ENCODE measurements at regions not wholly inside any gene's neighbourhood (a gene's known extent, or its start where the extent isn't known, plus 50 kb on each side); places are given as distances from the start of the nearest gene placed in this dataset.

DNA sequence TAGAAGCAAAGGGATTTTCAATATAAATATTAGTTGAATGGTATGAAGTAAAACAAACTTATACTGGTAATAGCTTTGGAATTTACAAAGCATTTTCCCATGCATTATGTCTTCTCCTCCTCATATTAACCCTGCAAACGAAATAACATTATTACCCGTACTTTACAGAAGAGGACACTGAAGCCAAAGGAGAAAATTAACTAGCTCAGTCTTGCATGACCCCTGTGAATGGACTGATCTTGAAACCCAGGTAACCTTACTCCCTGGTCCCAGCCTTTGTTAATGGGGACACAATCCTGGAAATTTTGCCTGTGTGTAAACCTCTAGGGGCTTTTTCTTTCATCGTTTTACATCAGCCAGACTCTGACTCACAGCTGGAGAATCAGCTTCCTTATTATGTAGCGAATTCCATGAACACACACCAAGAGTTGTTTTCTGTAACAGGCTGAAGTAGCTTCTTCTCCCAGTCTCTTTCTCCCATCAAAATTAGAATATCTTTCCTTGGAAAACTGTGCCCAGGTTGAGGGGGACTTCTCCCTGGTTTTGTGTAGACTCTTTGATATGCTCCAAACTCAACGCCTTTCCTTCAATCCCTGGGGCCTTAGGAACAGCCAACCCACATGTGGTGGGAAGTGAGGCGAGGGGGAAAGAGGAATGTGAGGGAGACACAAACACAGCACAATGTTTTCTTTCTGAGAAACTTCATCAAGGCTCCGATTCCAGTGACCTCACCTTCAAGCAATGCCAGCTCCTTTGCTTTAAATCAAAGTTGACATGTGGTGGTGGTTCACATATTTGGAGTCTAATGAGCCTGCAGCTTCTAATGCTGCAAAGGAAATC, 480.9 kb upstream of the PAPPA start:
- H3K27me3 ChIP-seq (ENCODE audit: control insufficient read depth, insufficient read depth, low read length) = no peaks in the 10 kb centered on the region
- no peak for TF ChIP-seq CTCF (IDR thresholded peaks at IDR 0.05)
- ATAC-seq = no peak
- no peaks in the 10 kb centered on the region for H3K4me1 Mint-ChIP-seq
- no peak overlapping the region for H3K27ac Mint-ChIP-seq
- H3K27me3 Mint-ChIP-seq (ENCODE audit: low read depth in 2 of 2) = no peaks in the 10 kb centered on the region
- H3K9me3 ChIP-seq (ENCODE audit: control insufficient read depth, insufficient read depth, low read length) = no peaks in the 10 kb centered on the region
- H3K4me3 Mint-ChIP-seq = no peak overlapping the region
- peaks cover 18 to 20% of the 10 kb centered on the region in 2 donors for H3K9me3 Mint-ChIP-seq
- H3K36me3 Mint-ChIP-seq = peaks cover 8% of the 10 kb centered on the region
- 71% methylated on average over 6 of the region's 7 CpGs for WGBS (ENCODE audit: insufficient coverage)
- H3K4me1 ChIP-seq (ENCODE audit: control insufficient read depth, insufficient read depth, low read length) = no peaks in the 10 kb centered on the region
- no peak overlapping the region for H3K27ac ChIP-seq (ENCODE audit: low read length)
- H3K36me3 ChIP-seq (ENCODE audit: control insufficient read depth, insufficient read depth, low read length) = no peaks in the 10 kb centered on the region
- H3K4me3 ChIP-seq (ENCODE audit: low read length) = no peak overlapping the region
- intact Hi-C loops (cut with micrococcal nuclease) = no loop called here
- no peak for DNase-seq

GRCh38 chr9:115673599-115673998, 480.0 kb upstream of the PAPPA start:
- Mint-ChIP-seq H3K4me1 (no peaks in the 10 kb centered on the region), H3K27ac (no peak overlapping the region), H3K36me3 (peaks cover 8% of the 10 kb centered on the region), H3K27me3 (ENCODE audit: low read depth in 2 of 2) (no peaks in the 10 kb centered on the region), H3K9me3 (peaks cover 18 to 20% of the 10 kb centered on the region in 2 donors), H3K4me3 (no peak overlapping the region)
- Histone ChIP-seq H3K36me3 (ENCODE audit: control insufficient read depth, insufficient read depth, low read length) (no peaks in the 10 kb centered on the region), H3K9me3 (ENCODE audit: control insufficient read depth, insufficient read depth, low read length) (no peaks in the 10 kb centered on the region), H3K27ac (ENCODE audit: low read length) (no peak overlapping the region), H3K27me3 (ENCODE audit: control insufficient read depth, insufficient read depth, low read length) (no peaks in the 10 kb centered on the region), H3K4me1 (ENCODE audit: control insufficient read depth, insufficient read depth, low read length) (no peaks in the 10 kb centered on the region), H3K4me3 (ENCODE audit: low read length) (no peak overlapping the region)
- no peak for DNase-seq
- intact Hi-C loops (cut with micrococcal nuclease) = no loop called here
- no peak for TF ChIP-seq CTCF (IDR thresholded peaks at IDR 0.05)
- WGBS (ENCODE audit: insufficient coverage) = 92% methylated on average over 3 of the region's 3 CpGs
- ATAC-seq = no peak

- no peak overlapping the region for H3K27ac Mint-ChIP-seq
- H3K4me1 ChIP-seq (ENCODE audit: control insufficient read depth, insufficient read depth, low read length) = no peaks in the 10 kb centered on the region
- no peaks in the 10 kb centered on the region for H3K4me1 Mint-ChIP-seq
- H3K36me3 Mint-ChIP-seq = peaks cover 8% of the 10 kb centered on the region
- DNase-seq = no peak
- no peaks in the 10 kb centered on the region for H3K9me3 ChIP-seq (ENCODE audit: control insufficient read depth, insufficient read depth, low read length)
- no peaks in the 10 kb centered on the region for H3K36me3 ChIP-seq (ENCODE audit: control insufficient read depth, insufficient read depth, low read length)
- H3K27ac ChIP-seq (ENCODE audit: low read length) = no peak overlapping the region
- ATAC-seq = no peak
- no peak overlapping the region for H3K4me3 Mint-ChIP-seq
- no peak for TF ChIP-seq CTCF (IDR thresholded peaks at IDR 0.05)
- intact Hi-C loops (cut with micrococcal nuclease) = no loop called here
- H3K4me3 ChIP-seq (ENCODE audit: low read length) = no peak overlapping the region
- 65% methylated on average over 1 of the region's 1 CpG for WGBS (ENCODE audit: insufficient coverage)
- no peaks in the 10 kb centered on the region for H3K27me3 ChIP-seq (ENCODE audit: control insufficient read depth, insufficient read depth, low read length)
- peaks cover 18 to 20% of the 10 kb centered on the region in 2 donors for H3K9me3 Mint-ChIP-seq
- H3K27me3 Mint-ChIP-seq (ENCODE audit: low read depth in 2 of 2) = no peaks in the 10 kb centered on the region
Measured at GRCh38 chr9:115674091-115674490, 479.5 kb upstream of the PAPPA start.

DNA sequence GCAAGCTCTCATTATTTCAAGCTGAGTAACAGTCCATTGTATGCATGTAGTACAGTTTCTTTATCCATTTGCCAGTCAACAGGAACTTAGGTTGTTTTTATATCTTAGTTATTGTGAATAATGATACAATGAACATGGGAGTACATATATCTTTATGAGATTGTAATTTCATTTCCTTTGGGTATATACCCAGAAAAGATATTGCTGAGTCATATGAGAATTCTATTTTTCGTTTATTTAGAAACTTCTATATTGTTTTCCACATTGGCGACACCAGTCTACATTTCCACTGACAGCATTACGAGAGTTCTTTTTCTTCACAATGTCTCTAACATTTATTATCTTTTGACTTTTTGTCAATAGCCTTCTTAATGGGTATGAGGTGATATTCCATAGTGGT, 477.8 kb upstream of the PAPPA start:
- WGBS (ENCODE audit: insufficient coverage) = no CpG with 5 or more reads among the region's 3 CpGs
- TF ChIP-seq CTCF (IDR thresholded peaks at IDR 0.05) = no peak
- no peaks in the 10 kb centered on the region for H3K9me3 ChIP-seq (ENCODE audit: control insufficient read depth, insufficient read depth, low read length)
- H3K4me3 ChIP-seq (ENCODE audit: low read length) = no peak overlapping the region
- no peaks in the 10 kb centered on the region for H3K36me3 ChIP-seq (ENCODE audit: control insufficient read depth, insufficient read depth, low read length)
- no peaks in the 10 kb centered on the region for H3K27me3 ChIP-seq (ENCODE audit: control insufficient read depth, insufficient read depth, low read length)
- no peak overlapping the region for H3K4me3 Mint-ChIP-seq
- peaks cover 2% of the 10 kb centered on the region for H3K36me3 Mint-ChIP-seq
- DNase-seq (no peak), ATAC-seq (no peak)
- H3K4me1 ChIP-seq (ENCODE audit: control insufficient read depth, insufficient read depth, low read length) = no peaks in the 10 kb centered on the region
- H3K4me1 Mint-ChIP-seq = no peaks in the 10 kb centered on the region
- H3K27ac Mint-ChIP-seq = no peak overlapping the region
- intact Hi-C loops (cut with micrococcal nuclease) = no loop called here
- H3K27me3 Mint-ChIP-seq (ENCODE audit: low read depth in 2 of 2) = no peaks in the 10 kb centered on the region
- H3K27ac ChIP-seq (ENCODE audit: low read length) = no peak overlapping the region
- H3K9me3 Mint-ChIP-seq = peaks cover 18 to 23% of the 10 kb centered on the region in 2 donors

Data from natural killer cell (primary cell).